ENCODE measurements at regions not wholly inside any gene's neighbourhood (a gene's known extent, or its start where the extent isn't known, plus 50 kb on each side); places are given as distances from the start of the nearest gene placed in this dataset.
"Not testable (repeated sequence)": the region's sequence is repeated elsewhere in the genome, so short reads cannot be mapped to it uniquely, and the experiment has no call there.

DNA sequence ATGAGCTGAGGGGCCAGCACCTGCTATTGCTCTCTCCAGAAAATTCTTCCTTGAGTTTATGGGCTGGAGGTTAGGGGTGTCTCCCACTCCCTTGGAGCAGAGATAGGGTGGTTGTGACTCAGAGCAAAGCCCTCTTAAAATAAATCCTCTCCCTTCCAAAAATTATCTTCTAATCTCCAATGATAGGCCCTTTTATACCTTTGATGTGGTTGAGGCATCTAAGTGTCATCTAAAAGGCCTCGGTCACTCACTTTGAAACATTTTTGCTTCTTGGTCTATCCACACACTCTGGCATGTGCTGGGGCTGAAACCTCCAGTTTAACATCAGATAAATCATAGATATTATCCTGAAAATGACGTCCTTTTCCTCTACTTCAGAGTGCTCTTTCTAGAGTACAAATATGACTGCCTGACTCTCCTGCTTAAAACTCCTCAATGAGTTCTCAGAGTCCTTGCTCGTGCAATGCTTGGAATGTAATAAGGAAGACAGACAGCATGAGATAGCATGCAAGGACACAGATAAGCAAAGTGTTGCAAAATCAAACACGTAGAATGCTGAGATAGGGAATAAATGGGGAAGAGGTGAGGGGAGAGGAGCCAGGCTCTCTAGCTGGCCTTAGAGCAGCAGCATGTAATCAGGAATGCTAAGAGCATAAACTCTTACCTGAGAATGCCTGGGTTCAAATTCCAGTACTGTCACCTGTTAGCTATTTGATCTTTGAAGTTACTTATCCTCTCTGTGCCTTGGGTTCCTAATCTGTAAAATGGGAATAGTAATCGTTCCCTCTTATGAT lies 374.1 kb upstream of the CITED2 start:
- peak; percentile 50 for DNase-seq

DNA sequence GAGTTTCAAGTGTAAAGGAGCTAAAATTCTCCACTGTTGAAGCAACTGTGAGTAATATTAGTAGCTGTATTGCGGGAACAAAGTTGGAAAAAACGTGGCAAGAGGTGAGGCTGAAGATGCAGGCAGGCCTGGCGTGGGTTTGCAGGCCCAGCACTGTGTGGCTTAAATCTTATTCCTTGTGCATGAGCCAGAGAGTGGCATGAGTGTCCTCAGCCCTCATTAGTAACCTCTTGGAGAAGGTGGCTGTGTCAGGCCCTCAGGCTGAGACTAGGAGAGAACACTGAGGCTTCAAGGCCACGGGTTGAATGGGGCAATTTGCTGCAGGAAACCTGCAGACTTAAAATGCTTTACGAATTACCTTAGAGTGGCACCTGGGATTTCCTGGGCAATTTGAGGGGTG lies 372.7 kb upstream of the CITED2 start:
- no peak for DNase-seq

GRCh38 chr6:139744891-139745290 lies 370.4 kb upstream of the CITED2 start:
- no peak for DNase-seq

DNA sequence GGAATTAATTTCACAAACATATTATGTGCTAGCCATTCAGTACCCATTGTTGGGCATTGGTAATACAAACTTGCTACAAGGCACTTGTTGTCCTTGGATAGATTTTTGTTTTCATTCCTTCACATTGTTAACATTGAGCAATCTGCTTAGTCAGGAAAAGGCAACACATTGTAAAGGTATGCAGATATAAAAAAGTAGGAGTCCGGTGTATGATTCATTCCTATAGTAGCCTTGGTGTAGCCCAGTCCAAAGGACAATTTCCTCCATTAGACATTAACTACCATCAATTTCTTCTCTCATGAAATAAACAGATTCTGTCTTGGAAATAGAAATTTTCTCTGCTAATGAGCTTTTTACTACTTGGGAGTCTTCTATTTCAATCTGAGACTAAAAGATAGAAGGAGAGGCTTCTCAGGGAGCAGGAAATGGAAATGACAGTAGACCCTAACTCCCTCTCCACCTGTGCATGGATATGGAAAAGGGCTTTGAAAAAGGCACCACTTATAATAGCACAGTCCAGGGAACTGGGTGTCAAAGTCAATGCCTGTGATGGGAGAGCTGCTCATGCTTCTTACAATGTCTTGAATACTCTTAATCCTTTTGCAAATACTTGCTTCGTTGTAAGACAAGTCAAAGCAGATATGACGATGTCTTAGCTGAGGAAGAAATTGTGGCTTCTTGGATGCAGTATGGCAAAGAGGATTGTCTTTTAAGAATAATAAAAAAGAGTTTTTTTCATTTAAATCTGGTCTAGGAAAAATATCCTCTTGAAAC lies 369.4 kb upstream of the CITED2 start:
- peak; percentile 92 for DNase-seq

DNA sequence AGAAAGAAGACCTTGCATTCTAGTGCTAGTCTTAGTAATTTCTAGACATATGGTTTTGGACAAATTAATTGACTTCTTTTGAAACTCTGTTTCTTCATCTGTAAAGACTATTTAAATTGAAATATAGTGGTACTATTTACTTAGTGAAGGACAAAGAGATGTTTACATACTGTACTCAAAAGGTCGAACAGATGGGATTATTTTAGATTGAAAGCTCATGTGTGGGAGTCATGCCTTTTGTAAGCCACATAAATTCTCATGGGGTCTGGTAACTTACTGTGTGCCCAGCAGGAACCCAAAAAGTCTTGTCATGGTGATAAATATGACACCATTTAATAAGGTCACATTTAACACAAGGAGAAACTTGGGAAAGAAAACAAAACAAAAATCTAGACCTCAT lies 368.2 kb upstream of the CITED2 start:
- no peak for DNase-seq

DNA sequence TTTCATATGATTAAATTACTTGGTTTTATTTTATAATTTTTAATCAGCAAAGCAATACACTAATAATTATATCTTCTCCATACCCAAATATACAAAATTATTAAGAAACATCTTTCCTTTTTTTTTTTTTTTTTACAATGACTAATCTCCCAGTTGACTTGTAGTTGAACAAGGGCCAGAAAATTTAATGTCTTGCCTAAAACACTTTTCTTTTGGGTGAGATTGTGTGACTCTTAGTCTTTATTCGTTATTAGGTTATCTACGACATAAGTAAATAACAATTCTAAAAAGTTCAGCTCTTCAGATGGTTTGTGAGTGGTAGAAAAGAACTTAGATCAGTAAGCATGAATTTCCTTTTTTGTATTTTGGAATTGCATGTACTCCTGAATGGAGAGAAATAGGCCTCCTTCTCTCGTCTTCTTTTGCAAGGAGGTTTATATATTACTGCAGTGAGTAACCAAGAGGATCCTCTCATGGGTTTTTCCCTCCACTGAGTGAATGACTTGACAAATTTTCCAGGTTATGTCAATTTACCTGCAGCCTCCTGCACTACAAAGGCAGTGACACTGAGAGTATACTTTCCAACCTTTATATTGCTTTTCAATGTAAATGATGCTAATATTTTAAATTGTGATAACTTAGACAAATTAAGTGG lies 364.5 kb upstream of the CITED2 start:
- DNase-seq, result no peak

GRCh38 chr6:139736325-139736906 lies 362.0 kb upstream of the CITED2 start:
- no peak for DNase-seq

DNA sequence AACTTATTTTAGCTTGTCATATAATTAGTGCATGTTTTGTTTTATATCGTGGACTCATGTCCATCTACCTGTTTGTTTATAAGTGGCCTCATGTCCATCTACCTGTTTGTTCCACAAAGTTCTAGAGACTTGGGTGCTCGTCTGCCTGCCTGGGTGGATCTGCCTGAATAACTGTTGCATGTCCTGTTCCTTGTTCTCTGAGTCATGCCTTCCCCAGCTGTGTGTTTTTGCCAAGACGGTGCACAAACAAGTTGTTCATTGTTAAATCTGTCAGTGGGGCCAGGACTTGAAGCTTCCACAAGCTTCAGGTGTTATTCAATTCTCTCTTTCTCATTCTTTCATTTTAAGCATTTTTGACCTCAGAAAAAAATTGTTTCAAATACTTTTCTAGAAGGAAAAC lies 358.0 kb upstream of the CITED2 start:
- peak; percentile 40 for DNase-seq

DNA sequence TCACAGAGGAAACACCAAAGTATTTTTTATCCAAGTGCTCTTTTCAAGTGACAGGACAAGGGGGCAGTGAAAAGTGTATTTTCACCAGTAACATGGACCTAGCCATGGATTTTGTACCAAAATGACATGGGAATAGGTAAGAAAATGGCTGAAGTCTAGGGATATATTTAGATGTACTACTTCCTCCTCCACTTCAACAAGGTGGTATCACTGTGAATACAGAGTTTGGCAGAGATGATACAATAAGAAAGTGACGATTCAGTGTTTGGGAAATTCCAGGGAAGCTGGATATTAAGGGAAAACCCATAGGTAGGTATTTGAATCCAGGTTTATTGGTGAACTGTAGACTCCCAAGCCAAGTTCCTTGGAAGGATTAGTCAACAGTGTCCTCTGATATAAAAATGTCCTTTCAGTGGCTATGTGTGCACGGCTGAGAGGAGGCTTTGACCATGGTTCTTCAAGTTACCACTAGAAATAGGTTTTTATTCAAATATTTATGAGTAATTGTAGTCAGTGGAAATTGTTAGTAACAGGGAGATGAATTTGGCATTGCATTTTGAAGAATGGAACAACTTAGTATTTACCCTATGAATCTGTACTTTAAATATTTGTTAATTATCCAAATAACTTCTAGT lies 356.0 kb upstream of the CITED2 start:
- DNase-seq, result no peak

GRCh38 chr6:139728876-139729427 lies 354.5 kb upstream of the CITED2 start:
- no peak for DNase-seq

GRCh38 chr6:139726272-139726671 lies 351.8 kb upstream of the CITED2 start:
- not testable (repeated sequence) for DNase-seq

DNA sequence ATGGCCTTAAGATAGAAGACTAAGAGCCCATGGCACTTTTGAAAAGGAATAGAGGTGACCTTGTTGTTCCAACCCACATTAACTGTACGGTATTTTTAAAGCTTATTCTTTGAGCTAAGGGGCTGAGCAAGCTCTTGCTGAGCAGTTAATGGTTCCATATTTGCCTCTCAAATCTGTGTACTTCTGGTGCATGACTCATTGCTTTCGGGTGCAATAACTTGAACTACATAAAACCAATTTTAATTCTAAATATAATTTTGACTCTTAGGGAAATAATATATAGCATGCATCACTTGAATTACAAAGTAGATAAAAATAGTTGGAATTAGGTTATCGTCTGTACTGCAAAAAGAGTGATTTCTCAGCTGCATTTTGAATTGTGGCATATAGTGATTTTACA lies 348.1 kb upstream of the CITED2 start:
- DNase-seq, result peak; percentile 35

DNA sequence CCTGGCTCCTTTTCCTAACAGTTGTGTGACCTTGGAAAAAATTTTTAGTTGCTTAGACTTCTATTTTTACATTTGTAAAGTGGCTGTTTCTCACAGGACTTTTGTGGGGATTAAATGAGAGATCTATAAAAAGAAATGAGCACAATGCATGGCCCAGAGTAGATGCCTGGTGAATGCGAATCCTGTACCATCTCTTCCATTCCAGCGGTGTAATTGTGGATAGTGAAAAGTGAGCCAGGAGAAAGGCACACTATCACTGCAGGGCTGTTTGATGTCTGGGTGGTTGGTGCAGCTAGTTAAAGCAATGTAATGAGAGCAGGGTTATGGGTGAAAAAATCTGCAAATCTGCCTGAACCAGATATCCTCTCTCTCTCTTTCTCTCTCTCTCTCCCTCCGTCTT lies 347.5 kb upstream of the CITED2 start:
- no peak for DNase-seq

- DNase-seq, result no peak
Measured at GRCh38 chr6:139713900-139714506, 339.6 kb upstream of the CITED2 start.

DNA sequence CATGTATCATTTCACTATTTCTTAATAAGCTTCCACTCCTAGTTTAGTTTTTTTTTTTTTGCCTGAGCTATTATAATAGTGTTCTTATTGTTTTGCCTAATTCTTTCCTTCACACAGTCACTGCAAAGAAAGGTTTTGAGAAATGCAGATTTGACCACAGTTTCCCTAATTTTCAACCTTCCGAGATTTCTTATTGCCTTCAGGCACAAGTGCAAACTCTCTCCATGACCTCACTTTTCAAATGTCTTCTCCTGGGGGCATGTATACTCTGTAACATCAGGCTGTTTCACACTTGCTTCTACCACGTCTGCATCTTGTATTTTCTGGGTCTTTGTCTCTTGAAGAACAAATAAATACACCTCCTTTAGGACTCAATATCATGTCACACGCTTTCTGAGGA lies 339.0 kb upstream of the CITED2 start:
- no peak for DNase-seq

DNA sequence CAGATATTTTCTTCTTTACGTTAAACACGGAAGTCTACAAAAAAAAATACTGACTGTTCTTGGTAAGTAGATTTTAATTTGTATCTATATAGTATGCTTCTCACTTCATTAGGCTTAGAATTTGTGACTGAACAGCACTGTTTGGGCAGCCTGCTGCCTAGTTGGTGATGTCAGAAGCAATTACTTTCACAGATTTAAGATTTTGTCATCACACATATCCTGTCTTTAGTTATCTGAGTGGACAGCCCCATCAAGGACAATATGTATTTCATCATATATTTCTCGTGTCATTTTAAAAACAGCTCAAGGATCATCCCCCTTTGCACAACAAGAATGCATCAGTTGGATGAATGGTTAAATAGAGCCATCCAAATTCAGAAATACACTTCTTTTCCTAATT lies 338.4 kb upstream of the CITED2 start:
- DNase-seq, result no peak

DNA sequence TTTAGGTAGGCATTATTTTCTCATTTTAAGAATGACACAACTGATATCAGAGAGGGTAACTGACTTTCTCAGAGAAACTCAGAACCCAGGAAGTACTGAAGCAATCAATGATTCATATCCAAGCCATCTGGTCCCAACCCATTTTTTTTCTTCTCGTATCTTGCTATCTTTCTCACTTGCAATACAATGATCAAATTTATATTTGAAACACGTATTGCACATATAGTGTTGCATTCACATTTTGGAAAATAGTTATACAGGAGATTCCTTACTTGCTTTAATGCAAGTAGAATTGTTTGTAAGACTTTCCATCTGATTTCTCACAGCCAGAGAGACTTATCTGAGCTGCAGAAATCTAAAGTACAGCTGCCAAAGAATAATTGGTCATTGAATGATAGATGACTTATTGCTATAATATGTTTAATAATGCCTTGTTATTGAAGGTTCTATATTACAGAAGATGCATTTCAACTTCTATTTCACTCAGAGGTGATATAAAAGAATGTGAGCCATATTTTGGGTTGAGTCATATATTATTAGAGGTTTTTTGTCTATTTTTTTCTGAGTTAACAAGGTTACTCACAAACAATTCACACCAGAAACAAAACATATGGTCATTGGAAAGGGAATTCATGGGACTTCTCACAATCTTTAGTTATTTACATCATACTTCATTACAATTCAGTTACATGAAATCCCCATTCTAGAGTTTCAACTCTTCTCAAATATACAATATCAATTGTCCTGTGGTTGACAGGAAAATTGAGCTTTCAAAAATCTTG lies 337.5 kb upstream of the CITED2 start:
- peak; percentile 53 for DNase-seq

- DNase-seq, result no peak
Measured at GRCh38 chr6:139710556-139710955, 336.1 kb upstream of the CITED2 start.

DNA sequence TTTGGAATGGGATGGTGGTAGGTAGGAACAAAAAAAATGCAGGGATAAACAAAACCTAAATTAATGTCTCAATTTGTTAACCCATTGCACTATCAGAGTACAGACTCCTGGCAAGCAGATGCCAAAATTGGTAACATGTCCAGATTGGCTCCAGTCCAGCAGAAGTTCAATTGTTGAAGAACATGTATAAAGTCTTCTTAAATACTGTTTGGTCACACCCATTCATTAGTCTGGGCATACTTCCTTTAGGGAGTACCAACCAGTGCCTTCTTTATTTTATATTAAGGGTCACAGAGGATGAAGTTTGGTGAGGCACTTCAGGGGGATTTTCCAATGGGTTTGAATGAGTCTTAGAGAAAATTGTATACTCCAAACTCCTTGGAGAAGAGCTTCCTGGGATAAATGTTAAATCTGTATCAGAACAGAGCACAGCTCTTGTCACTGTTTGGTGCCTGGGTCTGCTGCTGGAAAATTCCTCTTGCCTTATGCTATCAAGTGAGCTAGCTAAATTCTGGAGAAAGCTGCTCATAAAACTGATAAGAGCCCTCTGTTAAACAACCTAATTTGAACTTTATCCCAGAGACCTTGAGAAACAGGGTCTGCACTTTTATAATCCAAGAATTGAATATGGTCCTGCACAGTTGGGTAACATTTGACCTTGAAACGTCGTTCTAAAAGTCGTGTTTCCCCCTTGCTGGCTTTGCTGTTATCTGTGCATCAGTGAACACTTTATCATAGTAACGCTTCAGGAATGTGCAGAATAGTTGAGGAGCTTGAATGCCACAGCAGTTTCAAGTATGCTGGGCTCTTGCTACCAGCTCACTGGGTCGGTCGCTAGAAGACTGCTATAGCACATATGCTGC lies 334.1 kb upstream of the CITED2 start:
- peak; percentile 92 for DNase-seq

GRCh38 chr6:139706912-139707311 lies 332.5 kb upstream of the CITED2 start:
- DNase-seq, result peak; percentile 18

Measured in fibroblast of skin of right quadriceps (primary cell).